ENCODE measurements at regions not wholly inside any gene's neighbourhood (a gene's known extent, or its start where the extent isn't known, plus 50 kb on each side); places are given as distances from the start of the nearest gene placed in this dataset.

- H3K4ac ChIP-seq (ENCODE audit: low read depth, low read length) = no peak overlapping the region
- no peak overlapping the region for H2BK15ac ChIP-seq (ENCODE audit: low read depth, low read length)
- no peaks in the 10 kb centered on the region for H3K4me1 ChIP-seq (ENCODE audit: control insufficient read depth, insufficient read depth, low read length)
- H3K14ac ChIP-seq (replicated peaks; ENCODE audit: low read depth, low read length) = no peak overlapping the region
- H3K4me2 ChIP-seq (ENCODE audit: low read depth, low read length) = no peak overlapping the region
- no peak overlapping the region for H2AK5ac ChIP-seq (ENCODE audit: low read depth, low read length)
- no peaks in the 10 kb centered on the region; the same call in 1 of the 2 replicates for H3K27me3 ChIP-seq (ENCODE audit: control insufficient read depth, insufficient read depth, low read length)
- H3K4me3 ChIP-seq (ENCODE audit: insufficient read depth, low read depth, low read length) = no peak overlapping the region
- no peaks in the 10 kb centered on the region for H3K9me1 ChIP-seq (ENCODE audit: insufficient read depth, low read length)
- ChIA-PET POLR2A (ENCODE audit: unreplicated experiment) (no interaction called here), CTCF (no interaction called here)
- H3K56ac ChIP-seq (ENCODE audit: extremely low read depth, insufficient read depth, low read length) = no peak overlapping the region
- H2BK5ac ChIP-seq (ENCODE audit: low read depth, low read length, poor library complexity, severe bottlenecking) = no peak overlapping the region
- TF ChIP-seq BHLHE40 (IDR thresholded peaks at IDR 0.05; ENCODE audit: low read depth, low read length) (no peak), CEBPB (IDR thresholded peaks at IDR 0.05; ENCODE audit: low read depth, low read length) (no peak), USF2 (IDR thresholded peaks at IDR 0.05; ENCODE audit: low read depth, low read length) (no peak), MXI1 (IDR thresholded peaks at IDR 0.05; ENCODE audit: borderline replicate concordance, low read depth, low read length) (no peak), RFX5 (IDR thresholded peaks at IDR 0.05; ENCODE audit: low read depth, low read length) (no peak), CHD1 (IDR thresholded peaks at IDR 0.05; ENCODE audit: low read depth, low read length) (no peak), SMC3 (IDR thresholded peaks at IDR 0.05; ENCODE audit: low read depth, low read length) (no peak), POLR2A (IDR thresholded peaks at IDR 0.05; ENCODE audit: low read depth, low read length) (no peak)
- DNase-seq (no peak), ATAC-seq (ENCODE audit: low read depth) (no peak)
- no peaks in the 10 kb centered on the region for H3K36me3 ChIP-seq (ENCODE audit: control insufficient read depth, insufficient read depth, low read length)
- no peak overlapping the region for H3K9ac ChIP-seq (ENCODE audit: low read depth, low read length)
- no peak overlapping the region for H4K5ac ChIP-seq (ENCODE audit: low read depth, low read length)
- H3K18ac ChIP-seq (ENCODE audit: low read depth, low read length) = no peak overlapping the region
- intact Hi-C loops (cut with micrococcal nuclease) = no loop called here
- in situ Hi-C loops (cut with MboI; ENCODE audit: low sequenced_read_pairs) = no loop called here
- H4K20me1 ChIP-seq (ENCODE audit: insufficient read depth, low read length) = no peaks in the 10 kb centered on the region
- no CpG with 5 or more reads among the region's 1 CpG for WGBS, 2 experiments (ENCODE audit: extremely low coverage in 2 of 2, insufficient read length in 1 of 2)
- no peak overlapping the region for H4K8ac ChIP-seq (ENCODE audit: low read depth in 2 of 2, low read length in 2 of 2)
- H3K27ac ChIP-seq (ENCODE audit: insufficient read depth, low read length) = no peak overlapping the region
- no peak overlapping the region for H4K91ac ChIP-seq (ENCODE audit: insufficient read depth, low read depth, low read length)
- dilution Hi-C loops (cut with HindIII; ENCODE audit: low sequenced_read_pairs, unreplicated experiment) = no loop called here
- no peak overlapping the region for H2AK9ac ChIP-seq (replicated peaks; ENCODE audit: low read depth, low read length, poor library complexity)
- H3K23ac ChIP-seq (ENCODE audit: low read depth, low read length) = no peak overlapping the region
- no peaks in the 10 kb centered on the region for H3K9me3 ChIP-seq (ENCODE audit: control insufficient read depth, insufficient read depth, low read length)
- no peak overlapping the region for H2AFZ ChIP-seq (replicated peaks; ENCODE audit: low read length, poor library complexity)
- H2BK20ac ChIP-seq (ENCODE audit: low read depth, low read length) = no peak overlapping the region
- no TSS peak for BruUV-seq (replicated peaks)
- no peak overlapping the region for H2BK120ac ChIP-seq (ENCODE audit: low read depth, low read length)
- H3K79me1 ChIP-seq (ENCODE audit: low read depth in 1 of 2, low read length in 2 of 2) = no peaks in the 10 kb centered on the region
Observed at GRCh38 chr3:8359133-8359532, 142.5 kb upstream of the LMCD1 start.

All from IMR-90 (cell line).